ENCODE measurements at regions not wholly inside any gene's neighbourhood (a gene's known extent, or its start where the extent isn't known, plus 50 kb on each side); places are given as distances from the start of the nearest gene placed in this dataset.

DNA sequence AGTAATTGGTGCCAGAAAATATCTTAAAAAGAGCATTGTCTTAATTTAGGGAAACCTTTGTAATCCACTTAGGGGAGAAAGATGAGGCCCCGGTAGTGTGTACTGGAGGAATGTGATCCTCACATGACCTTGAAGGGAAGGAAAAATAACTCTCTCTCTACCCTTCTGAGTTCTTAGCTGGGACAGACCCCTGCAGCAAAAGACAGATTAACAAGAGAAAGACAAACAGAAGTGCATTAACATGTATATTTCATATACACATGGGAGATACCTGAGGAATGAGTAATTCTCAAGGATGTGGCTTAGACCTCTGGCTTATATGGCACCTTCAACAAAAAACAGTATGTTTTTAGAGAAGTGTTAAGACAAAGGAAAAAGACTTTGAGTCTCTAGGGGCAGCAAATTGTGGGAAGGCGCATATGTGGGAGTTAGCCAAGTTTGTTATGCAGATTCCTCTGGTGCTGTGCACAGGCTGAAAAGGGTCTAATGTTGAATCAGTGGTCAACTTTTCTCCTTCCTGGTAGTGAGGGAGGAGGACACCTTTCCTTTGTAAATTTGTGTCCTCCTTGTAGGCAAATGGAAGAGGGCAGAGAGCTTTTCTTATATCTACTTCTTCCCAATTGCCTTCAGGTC lies 138.8 kb downstream of the LRRC70 start:
- no peak for DNase-seq (ENCODE audit: low read depth)

DNA sequence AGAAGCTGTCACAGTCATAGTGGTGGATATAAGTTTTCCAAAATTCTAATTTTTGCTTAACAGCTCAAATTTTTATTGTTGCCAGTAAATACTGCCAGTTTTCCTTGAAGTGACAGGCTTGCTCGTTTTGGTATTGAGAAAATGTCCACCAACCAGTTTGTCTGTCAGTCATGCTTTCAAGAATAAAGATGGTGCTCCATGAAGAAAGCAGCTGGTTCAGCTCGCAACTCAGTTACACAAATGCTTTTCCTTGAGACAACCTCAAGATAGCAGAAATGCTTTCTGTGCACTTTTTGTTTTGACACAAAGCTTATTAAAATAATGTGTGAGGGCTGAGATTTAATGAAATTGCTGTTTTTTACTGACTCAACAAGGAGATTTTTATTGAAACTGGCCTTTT lies 135.7 kb downstream of the LRRC70 start:
- no peak for DNase-seq (ENCODE audit: low read depth)

DNA sequence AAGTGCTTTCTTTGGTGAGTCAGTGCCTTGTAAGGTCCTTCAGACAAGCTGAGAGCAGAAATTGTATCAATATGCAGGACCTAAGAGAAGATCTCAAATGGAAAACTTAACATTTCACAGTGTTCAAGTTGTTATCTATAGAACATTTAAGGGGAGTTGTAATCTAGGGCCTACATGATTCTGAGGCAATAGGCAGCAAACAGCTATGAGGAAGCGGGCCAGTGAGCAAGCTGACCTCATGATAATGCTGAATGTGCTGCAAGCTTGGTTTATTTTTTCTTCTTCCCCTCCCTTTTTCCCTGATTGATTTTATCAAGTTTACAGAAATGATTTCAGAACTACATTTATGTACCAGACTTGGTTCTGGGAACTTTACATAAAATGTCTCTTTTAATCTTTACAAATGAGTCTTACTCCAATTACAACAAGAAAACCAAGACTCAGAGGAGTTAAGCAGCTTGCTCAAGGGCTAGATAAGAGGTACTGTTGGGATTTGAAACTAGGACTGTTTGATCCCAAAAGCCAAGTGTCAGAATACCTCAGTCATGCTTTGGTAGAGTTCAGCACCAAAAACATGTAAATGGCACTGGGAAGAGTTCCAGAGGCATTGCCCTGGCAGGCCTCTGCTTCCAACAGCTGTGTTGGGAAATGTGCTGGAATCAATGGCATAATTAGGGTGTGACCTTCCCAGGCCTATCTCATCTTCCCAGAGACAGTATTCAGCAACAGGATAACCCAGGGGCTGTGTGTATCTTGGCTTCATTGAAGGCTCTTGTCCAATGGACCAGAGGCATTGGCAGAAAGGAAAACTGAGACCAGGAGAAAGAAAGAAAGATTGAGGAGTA lies 130.1 kb downstream of the LRRC70 start:
- DNase-seq (ENCODE audit: low read depth) = no peak

DNA sequence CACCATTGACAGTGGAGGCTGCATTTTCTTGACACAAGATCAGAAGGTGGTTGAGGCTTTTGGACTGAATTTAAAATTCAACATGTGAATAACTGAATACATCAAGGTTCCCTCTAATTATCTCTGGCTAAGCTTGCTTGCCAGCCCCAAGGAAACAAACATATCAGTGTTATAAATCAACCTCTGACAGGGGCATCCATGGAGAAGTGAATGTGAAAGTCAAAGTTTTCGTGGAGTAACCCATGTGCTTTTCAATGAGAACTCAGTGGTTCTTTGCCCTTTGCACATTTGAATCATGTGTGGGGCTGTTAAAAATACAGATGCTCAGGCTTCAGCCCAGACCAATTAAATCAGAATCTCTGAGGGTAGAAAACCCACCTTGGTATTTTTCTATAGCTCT lies 128.9 kb downstream of the LRRC70 start:
- DNase-seq (ENCODE audit: low read depth) = no peak

DNA sequence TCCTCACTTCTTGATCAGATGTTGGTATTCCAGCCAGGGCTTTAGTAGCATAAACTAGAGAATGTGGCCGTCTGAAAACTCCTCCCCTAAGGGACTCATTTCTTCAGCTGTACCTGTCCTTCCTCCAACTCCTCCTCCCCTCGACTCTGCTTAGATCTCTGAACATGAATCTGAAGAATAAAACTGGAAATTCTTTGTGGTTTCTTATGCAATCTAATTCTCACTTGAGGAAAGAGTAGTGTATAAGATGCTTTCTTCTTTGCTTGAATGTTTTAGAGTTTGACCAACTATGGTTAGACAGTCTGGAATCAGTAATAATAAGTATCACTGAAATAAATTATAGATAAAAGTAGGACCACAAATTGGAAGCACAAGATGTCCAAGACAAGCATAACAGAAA lies 128.5 kb downstream of the LRRC70 start:
- no peak for DNase-seq (ENCODE audit: low read depth)

DNA sequence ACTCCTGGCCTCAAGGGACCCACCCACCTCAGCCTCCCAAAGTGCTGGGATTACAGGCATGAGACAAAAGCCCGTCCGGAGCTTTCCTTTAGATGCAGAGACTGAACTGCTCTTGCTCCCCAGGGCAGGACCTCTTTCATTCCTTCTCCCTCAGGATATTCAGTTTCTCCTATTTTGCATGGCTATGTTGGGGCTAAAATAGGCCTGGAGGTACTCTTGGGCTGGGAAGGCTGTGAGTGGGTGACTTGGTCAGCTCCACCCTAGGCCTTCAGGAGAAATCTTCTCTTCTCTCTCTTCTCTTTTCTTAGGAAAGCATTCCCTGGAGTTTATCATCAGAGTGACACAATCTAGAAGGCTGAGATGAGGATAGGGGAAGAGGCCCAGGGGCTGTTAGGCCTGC lies 126.4 kb downstream of the LRRC70 start:
- DNase-seq (ENCODE audit: low read depth) = no peak

DNA sequence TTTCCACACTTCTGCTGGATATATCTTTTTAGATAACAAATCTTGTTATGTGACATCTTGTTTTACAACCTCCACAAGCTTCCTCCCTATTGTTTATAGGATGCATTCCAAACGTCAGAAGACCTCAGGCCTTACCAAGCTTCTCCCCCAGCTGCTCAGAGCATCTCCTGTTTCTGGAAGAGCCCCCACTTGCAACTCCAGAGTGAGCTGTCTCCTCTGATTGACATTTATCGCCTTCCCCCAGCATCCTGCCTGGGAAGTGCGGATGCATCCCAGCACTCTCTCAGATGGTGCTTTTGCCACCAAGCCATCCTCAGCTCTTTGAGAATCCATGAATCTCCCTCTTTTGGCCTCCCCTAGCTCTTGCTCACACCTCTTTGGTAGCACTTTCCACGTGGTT lies 123.5 kb downstream of the LRRC70 start:
- no peak for DNase-seq (ENCODE audit: low read depth)

DNA sequence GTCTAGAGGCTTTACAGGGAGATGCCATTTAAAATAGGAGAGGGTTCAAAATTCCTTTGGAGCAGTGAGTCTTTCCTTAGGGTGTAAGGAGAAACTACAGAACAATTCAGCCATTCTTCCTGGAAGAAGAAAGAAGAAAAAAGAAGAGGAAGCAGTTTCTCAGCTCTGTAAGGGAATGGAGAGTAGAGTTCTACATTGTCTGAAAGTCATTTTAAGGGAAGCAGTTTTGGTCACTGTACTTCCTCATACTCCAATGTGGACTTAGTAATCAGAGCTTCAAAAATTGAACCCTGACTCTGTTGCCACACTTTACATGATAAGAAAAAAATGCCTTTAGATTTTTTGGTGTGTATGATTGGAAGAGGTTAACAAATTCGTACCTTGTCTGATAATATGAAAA lies 122.4 kb downstream of the LRRC70 start:
- DNase-seq (ENCODE audit: low read depth) = no peak

DNA sequence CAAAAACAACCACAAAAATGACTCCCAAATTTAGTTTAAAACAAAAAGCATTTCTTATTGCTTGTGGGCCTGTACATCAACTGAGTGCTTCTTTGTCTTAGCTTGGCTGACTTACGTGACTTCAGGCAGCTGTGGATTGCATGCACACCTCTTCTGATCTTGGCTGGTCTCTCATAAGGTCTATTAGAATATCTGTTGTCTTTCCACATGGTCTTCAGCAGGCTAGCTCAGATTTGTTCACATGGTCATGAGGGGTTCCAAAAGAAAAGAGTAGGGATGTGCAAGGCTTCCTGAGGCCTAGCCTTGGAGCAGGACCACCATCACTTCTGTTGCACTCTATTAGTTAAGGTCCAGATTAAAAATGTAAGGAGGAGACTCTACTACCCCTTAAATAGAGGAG lies 120.1 kb downstream of the LRRC70 start:
- DNase-seq (ENCODE audit: low read depth) = no peak

DNA sequence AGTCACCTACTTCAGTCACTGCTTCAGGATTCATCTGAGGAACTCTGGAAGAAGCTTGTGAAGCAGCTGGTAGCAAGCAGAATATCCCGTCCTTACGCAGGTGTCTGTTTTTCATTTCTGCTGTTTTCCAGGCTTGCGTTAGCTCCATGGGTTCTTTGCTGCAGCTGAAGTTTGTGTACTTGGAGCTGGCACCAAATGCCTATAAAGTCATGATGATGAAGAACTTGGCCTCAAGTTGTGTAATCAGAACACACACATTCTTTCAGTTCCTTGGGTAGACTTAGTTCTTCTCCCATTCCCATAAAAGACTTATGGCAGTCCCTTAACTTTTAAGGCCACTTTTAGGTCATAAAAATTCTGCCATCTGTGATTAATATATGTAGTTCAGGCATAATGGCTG lies 116.7 kb downstream of the LRRC70 start:
- no peak for DNase-seq (ENCODE audit: low read depth)

DNA sequence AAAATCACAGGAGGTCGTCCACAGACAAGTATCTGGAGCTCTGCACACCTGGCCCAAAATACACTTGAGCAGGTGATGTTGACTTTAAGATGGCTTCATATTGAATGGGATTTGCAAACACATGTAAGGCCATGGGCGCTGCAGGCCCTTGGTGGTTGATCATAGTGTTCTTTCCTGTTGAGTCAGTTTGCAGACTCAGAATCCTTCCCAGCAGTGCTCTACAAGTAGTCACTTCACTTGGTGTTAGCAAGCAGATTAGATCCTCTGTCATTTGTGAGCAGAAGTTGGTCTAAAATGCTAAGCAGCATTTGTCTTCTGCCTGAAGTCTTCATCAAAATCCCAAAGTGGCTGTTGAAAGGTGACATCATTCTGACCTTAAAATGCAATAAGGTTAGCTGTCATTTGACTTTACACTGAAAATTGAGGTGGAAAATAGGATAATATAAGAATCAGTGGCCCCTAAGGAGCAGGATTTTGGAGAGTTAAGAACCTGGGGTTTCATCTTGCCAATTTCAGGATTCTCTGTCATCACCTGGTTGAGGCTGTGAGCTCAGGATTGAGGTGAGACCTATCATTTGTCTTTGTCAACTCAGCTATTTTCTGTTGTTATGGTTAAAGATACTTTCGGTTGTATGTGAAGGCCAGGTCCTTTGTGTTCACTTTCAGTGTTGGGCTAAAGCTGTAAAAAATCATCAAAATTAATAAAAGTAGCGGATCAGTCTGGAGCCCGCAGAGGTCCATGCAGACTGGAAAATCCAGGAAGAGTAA lies 114.5 kb downstream of the LRRC70 start:
- DNase-seq (ENCODE audit: low read depth) = no peak

DNA sequence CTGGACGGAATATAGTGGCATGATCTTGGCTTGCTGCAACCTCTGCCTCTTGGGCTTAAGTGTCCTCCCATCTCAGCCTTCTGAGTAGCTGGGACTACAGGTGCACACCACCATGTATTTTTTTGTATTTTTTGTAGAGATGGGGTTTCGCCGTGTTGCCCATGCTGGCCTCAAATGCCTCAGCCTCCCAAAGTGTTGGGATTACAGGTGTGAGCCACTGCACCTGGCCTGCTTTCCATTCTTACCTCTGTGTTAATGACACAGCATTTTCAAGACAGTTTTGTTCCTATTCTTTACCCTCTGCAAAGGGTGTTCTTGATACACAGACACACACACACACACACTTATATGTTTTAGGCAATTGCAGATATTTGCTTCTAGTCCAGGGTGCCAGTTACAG lies 113.3 kb downstream of the LRRC70 start:
- no peak for DNase-seq (ENCODE audit: low read depth)

DNA sequence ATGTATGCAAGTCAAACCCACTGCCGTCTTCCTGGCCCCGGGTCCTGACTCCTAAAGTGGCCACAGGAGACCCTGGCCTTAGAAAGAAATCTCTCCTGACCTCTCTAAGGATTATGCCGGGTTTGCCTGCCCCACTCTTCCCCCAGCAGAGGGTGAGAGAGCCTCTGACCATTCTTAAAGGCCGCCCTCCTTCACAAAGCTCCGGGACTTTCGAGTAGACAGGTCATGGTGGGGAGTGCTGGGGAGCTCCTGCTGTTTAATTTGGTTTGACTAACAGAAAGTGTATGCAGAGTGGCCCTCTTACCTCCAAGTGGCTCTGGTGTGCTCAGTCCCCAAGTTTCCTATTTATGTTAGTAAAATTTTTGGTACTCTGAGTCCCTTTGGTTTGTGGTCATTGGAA lies 111.8 kb downstream of the LRRC70 start:
- no peak for DNase-seq (ENCODE audit: low read depth)

DNA sequence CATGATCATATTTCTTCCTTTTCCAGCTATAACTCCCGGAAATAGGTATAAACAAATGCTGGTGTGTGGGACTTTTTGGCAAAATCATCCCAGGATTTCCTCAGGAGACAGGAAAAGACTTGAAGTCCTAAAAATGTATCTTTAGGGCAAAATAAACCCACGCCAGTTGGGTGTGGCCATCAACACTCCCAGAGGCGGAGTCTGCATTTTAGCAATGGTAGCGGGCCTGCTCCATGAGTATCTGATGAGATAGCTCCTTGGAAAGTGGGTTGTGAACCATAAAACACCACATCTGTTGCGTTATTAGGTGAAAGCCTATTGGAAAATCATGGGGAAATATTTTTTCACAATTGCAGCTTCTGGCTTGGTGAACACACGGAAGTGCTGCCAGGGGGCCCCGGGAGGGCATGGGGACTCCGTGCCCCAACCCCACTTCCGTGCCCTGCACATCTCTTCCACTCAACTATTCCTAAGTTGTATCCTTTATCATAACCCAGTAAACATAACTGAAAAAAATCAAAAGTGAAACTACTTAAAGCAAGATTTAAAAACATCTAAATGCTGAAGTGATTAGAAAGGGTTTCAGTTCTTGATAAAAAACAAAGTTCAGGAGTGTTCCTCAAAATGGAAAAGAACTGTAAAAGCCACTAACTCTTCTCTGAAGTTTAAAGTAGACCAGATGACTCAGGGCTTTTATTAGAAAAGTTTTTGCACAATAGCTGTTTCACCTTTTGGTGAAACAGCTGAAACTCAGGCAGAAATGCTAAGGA lies 111.2 kb downstream of the LRRC70 start:
- no peak for DNase-seq (ENCODE audit: low read depth)

DNA sequence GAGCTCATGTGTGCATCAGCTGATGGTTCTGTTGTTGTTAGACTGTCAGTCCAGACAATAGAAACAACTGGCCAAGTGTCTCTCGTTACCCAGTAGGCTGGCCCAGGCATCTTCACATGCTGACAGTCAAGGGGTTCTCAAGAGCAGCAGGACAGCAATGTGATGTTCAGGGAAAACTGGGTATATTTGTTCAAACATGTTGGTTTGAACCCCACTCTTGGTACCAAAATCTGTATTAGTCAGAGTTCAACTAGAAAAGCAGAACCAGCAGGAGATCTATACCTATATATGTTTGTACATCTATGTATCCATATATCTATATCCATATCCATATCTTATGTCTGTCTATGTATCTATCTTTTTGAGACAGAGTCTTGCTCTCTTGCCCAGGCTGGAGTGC lies 108.1 kb downstream of the LRRC70 start:
- DNase-seq (ENCODE audit: low read depth) = no peak

DNA sequence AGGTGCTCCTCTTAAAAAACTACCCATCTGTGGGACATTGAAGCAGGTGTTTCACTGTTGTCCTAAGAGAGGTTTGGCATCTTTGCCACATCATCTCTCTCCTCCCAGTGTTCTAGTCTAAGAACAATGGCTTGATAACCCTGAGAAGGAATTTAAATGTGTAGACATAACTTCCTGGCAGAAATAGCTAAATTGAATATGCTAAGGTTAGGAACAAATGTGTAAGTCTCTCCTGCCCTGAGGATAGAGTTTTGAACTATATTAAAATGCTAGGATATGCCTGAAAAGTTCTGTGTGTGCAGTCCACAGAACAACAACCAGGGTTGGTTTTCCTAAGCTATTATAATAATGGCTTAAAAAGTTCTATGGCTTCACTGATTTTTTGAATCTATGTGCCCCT lies 106.6 kb downstream of the LRRC70 start:
- DNase-seq (ENCODE audit: low read depth) = no peak

DNA sequence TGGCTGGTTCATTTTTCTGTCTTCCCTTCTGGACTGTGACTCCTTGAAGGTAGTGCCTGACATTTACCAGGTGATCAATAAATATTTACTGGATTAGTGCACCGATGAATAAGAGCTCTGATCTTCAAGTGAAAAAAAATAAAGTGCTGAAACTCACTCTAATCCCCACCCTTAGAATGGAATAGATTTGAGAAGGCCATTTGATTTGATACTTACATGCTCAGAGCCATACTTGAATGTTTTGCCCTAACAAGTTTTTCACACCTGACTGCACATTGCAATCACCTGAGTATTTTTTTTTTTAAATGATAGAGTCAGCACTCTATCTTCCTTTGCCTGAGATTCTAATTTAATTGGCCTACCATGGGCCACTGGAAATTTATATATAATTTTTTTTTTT lies 105.7 kb downstream of the LRRC70 start:
- no peak for DNase-seq (ENCODE audit: low read depth)

DNA sequence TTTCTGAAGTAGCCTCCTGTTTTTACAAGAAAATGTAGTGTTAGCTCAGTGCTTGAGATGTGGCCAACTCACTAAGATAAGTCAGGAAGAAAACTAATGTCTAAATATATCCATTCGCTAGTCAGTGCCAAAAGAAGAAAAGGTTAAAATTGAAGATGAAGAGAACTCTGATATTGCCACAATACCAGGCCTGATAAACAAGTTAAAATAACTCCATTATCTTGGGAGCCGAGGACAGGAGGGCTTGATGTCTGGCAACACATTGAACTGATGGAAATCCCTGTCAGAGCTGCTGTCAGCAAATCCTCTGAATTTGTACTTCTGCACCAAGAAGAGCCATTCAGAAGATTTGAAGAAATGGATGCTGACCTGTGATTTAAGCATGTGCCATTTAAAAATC lies 103.4 kb downstream of the LRRC70 start:
- no peak for DNase-seq (ENCODE audit: low read depth)

DNA sequence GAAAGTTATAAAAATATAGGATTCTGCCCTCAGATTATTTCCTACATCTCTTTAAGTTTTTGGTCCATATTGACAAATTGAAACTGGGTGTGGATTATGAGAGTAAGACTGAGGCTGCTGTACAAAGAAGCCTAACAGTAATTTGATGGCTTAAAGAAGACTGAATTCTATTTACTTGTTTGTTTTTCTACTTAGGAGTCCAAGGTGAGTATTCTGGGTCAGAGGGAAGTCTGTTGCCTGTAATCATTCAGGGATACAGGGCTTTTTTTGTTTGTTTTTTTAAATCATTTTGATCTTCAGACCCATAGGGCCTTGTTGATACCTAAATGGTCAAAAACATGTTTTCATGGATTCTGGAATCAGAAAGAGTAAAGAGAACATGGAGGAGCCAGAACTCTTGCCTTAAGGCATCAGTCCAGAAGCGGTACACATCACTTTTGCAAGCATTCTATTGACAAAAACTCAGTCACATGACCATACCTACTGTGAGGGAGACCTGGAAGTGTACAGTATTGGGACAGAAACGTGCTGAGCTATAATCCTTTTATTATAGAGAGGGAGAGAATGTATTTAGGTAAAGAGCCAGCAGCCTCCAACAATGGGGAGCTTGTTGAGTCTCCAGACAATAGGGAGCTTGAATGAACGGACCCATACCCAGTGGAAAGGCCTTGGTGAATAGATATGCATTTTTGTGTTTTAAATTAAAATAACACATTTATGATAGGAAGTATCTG lies 102.7 kb downstream of the LRRC70 start:
- no peak for DNase-seq (ENCODE audit: low read depth)

DNA sequence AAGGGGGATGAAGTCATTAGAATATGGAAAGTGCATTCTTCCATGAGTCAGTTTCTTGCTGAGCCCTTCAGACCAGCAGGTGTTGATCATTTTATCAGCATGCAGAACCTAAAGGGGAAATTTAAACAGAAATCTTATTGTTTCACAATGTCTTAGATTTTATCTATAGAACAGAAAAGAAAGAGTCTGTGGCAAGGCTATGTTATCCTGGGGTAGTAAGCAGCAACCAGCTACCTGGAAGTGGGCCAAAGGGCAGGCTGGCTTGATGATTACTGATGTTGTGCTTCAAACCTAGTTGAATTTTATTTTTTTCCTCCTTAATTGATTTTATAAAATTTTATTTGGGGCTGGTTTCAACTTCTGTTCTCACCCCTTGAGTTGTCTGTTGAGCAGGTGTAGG lies 101.5 kb downstream of the LRRC70 start:
- no peak for DNase-seq (ENCODE audit: low read depth)
